H9 (cell line): ENCODE measurements at regions not wholly inside any gene's neighbourhood (a gene's known extent, or its start where the extent isn't known, plus 50 kb on each side); places are given as distances from the start of the nearest gene placed in this dataset.

Source experiments
- DNase-seq: peaks from one replicate; pipeline ENCODE4 v3.0.0-alpha.2; 2017
- H2AFZ ChIP-seq: one replicate; pipeline ENCODE4 v1.6.1; 2013; ENCODE audit warnings: mild to moderate bottlenecking, low read length, control low read depth, moderate library complexity
- H2AK5ac ChIP-seq: 2 replicates; pipeline ENCODE4 v1.6.1; 2013; ENCODE audit warnings: low read length, control low read depth, mixed read lengths; ENCODE audit not compliant: insufficient read length
- H2BK120ac ChIP-seq: one replicate; pipeline ENCODE4 v1.6.1; 2013; ENCODE audit warnings: low read depth, mild to moderate bottlenecking, low read length, control low read depth, inconsistent platforms; ENCODE audit not compliant: poor library complexity, severe bottlenecking
- H2BK12ac ChIP-seq: 2 replicates; pipeline ENCODE4 v1.6.1; 2013; ENCODE audit warnings: low read length, control low read depth, mixed read lengths, low read depth; ENCODE audit not compliant: insufficient read length
- H2BK15ac ChIP-seq: 2 replicates; pipeline ENCODE4 v1.6.1; 2013; ENCODE audit warnings: low read depth, low read length, control low read depth
- H2BK20ac ChIP-seq: one replicate; pipeline ENCODE4 v1.6.1; 2013; ENCODE audit warnings: low read depth, mild to moderate bottlenecking, low read length, control low read depth, inconsistent platforms; ENCODE audit not compliant: poor library complexity, severe bottlenecking
- H2BK5ac ChIP-seq: 2 replicates; pipeline ENCODE4 v1.6.1; 2013; ENCODE audit warnings: low read length, control low read depth, mixed read lengths; ENCODE audit not compliant: insufficient read length
- H3K14ac ChIP-seq: 2 replicates; pipeline ENCODE4 v1.6.1; 2013; ENCODE audit warnings: low read length, control low read depth; ENCODE audit not compliant: insufficient read depth
- H3K18ac ChIP-seq: 2 replicates; pipeline ENCODE4 v1.6.1; 2013; ENCODE audit warnings: low read depth, mild to moderate bottlenecking, mixed read lengths, low read length, control low read depth; ENCODE audit not compliant: insufficient read length
- H3K23ac ChIP-seq: 2 replicates; pipeline ENCODE4 v1.6.1; 2013; ENCODE audit warnings: low read length, control low read depth, mixed read lengths, low read depth; ENCODE audit not compliant: insufficient read length
- H3K23me2 ChIP-seq: 2 replicates; pipeline ENCODE4 v1.6.1; 2013; ENCODE audit warnings: low read depth, mild to moderate bottlenecking, mixed read lengths, low read length, control low read depth; ENCODE audit not compliant: insufficient read length, poor library complexity, severe bottlenecking
- H3K27ac ChIP-seq: 2 replicates; pipeline ENCODE4 v1.5.1; 2013; ENCODE audit warnings: low read length, control low read depth, mixed read lengths, low read depth; ENCODE audit not compliant: insufficient read length
- H3K27me3 ChIP-seq: 2 replicates; pipeline ENCODE4 v1.6.1; 2013; ENCODE audit warnings: low read length, control low read depth, inconsistent platforms; ENCODE audit not compliant: insufficient read depth
- H3K4ac ChIP-seq: 2 replicates; pipeline ENCODE4 v1.6.1; 2013; ENCODE audit warnings: low read depth, mild to moderate bottlenecking, control low read depth, inconsistent platforms, low read length, moderate library complexity
- H3K4me1 ChIP-seq: 2 replicates; pipeline ENCODE4 v1.6.1; 2013; ENCODE audit warnings: low read length, control low read depth, inconsistent platforms; ENCODE audit not compliant: insufficient read depth
- H3K4me2 ChIP-seq: 2 replicates; pipeline ENCODE4 v1.6.1; 2013; ENCODE audit warnings: low read length, control low read depth, mixed read lengths; ENCODE audit not compliant: insufficient read length, insufficient read depth
- H3K56ac ChIP-seq: 2 replicates; pipeline ENCODE4 v1.6.1; 2013; ENCODE audit warnings: low read depth, mild to moderate bottlenecking, mixed read lengths, low read length, control low read depth; ENCODE audit not compliant: insufficient read length
- H3K79me1 ChIP-seq: 2 replicates; pipeline ENCODE4 v1.6.1; 2013; ENCODE audit warnings: low read depth, mild to moderate bottlenecking, moderate library complexity, low read length, control low read depth, inconsistent platforms; ENCODE audit not compliant: insufficient read depth, poor library complexity, severe bottlenecking
- H3K79me2 ChIP-seq: 2 replicates; pipeline ENCODE4 v1.6.1; 2013; ENCODE audit warnings: low read length, control low read depth, inconsistent platforms; ENCODE audit not compliant: insufficient read depth
- H3K9ac ChIP-seq: 2 replicates; pipeline ENCODE4 v1.6.1; 2013; ENCODE audit warnings: low read length, control low read depth, mixed read lengths; ENCODE audit not compliant: insufficient read length; ENCODE audit errors: extremely low read depth
- H3K9me3 ChIP-seq: one replicate; pipeline ENCODE4 v1.6.1; 2013; ENCODE audit warnings: low read depth, low read length, inconsistent platforms; ENCODE audit not compliant: control insufficient read depth
- H3T11ph ChIP-seq: one replicate; pipeline ENCODE4 v1.6.1; 2013; ENCODE audit warnings: mild to moderate bottlenecking, low read length, control low read depth, inconsistent platforms
- H4K20me1 ChIP-seq: one replicate; pipeline ENCODE4 v1.6.1; 2013; ENCODE audit not compliant: control insufficient read depth, insufficient read length, insufficient read depth
- H4K5ac ChIP-seq: 2 replicates; pipeline ENCODE4 v1.6.1; 2013; ENCODE audit warnings: low read depth, mild to moderate bottlenecking, mixed read lengths, low read length, control low read depth; ENCODE audit not compliant: insufficient read length
- H4K8ac ChIP-seq: replicated peaks from 2 replicates; pipeline ENCODE4 v1.6.1; 2013; ENCODE audit warnings: low read length, control low read depth, mixed read lengths, low read depth; ENCODE audit not compliant: insufficient read length
- H4K91ac ChIP-seq: 2 replicates; pipeline ENCODE4 v1.6.1; 2013; ENCODE audit warnings: low read depth, mild to moderate bottlenecking, moderate library complexity, mixed read lengths, low read length, control low read depth; ENCODE audit not compliant: insufficient read length
- H3K27ac Mint-ChIP-seq, 3 experiments: 2 replicates in 2 of 3; 3 replicates in 1 of 3; pipeline ENCODE4 v1.8.0; 2020 to 2021; ENCODE audit warnings: mixed read lengths in 3 of 3, mild to moderate bottlenecking in 1 of 3, moderate library complexity in 1 of 3
- H3K27me3 Mint-ChIP-seq: 2 replicates; pipeline ENCODE4 v1.8.0; 2021; ENCODE audit warnings: low read depth, mild to moderate bottlenecking, moderate library complexity, mixed read lengths
- H3K36me3 Mint-ChIP-seq, 3 experiments: 2 replicates in 2 of 3; 3 replicates in 1 of 3; pipeline ENCODE4 v1.8.0; 2020 to 2021; ENCODE audit warnings: low read depth in 3 of 3, mixed read lengths in 3 of 3; ENCODE audit not compliant: insufficient read depth in 1 of 3
- H3K4me1 Mint-ChIP-seq, 2 experiments: 2 replicates each; pipeline ENCODE4 v1.8.0; 2020; ENCODE audit warnings: mixed read lengths in 2 of 2
- H3K4me3 Mint-ChIP-seq, 2 experiments: 2 replicates in 1 of 2; 3 replicates in 1 of 2; pipeline ENCODE4 v1.8.0; 2020 to 2021; ENCODE audit warnings: mild to moderate bottlenecking in 2 of 2, mixed read lengths in 2 of 2, moderate library complexity in 1 of 2
- H3K9me3 Mint-ChIP-seq, 2 experiments: 2 replicates in 1 of 2; 3 replicates in 1 of 2; pipeline ENCODE4 v1.8.0; 2020; ENCODE audit warnings: mild to moderate bottlenecking in 2 of 2, mixed read lengths in 2 of 2, moderate library complexity in 1 of 2
- CTCF ChIP-seq: fragments of 200-600 bp; sonication (generic); conservative IDR thresholded peaks from 3 replicates; pipeline ENCODE4 v1.8.0; 2021; ENCODE audit warnings: antibody characterized with exemption, mild to moderate bottlenecking
- WGBS: extraction: QIAGEN DNeasy Blood & Tissue Kit; methylation state at CpG from one replicate; pipeline ENCODE4 v1.1.7; 2013; ENCODE audit warnings: missing lambda C conversion rate, low lambda C conversion rate, mixed read lengths; ENCODE audit not compliant: insufficient read length; ENCODE audit errors: extremely low coverage; 5-methylcytosine and 5-hydroxymethylcytosine counted together

DNA sequence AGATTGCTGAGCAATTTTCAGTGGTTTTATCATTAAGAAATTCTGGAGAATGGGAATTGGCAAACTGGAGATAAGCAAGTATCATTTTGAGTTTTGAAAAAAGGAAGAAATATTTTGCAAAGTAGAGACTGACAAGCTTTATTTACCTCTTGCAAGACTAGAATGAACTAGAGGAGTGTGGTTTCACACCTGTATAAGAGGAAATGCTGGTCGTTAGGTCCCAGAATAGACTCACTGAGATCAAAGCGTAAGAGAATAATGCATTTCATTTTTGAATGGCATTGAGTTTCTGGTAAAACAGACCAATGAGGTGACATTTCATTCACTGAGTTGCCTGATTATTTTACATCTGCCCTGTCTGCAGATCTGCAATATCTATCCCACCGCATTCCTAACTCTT is 308.1 kb downstream of the ADGRL2 start:
- Histone ChIP-seq H3K79me2 (no peaks in the 10 kb centered on the region), H4K20me1 (no peaks in the 10 kb centered on the region)
- no peak for TF ChIP-seq CTCF

More for the DNA sequence above, 308.1 kb downstream of the ADGRL2 start:
- Mint-ChIP-seq H3K4me1 (no peaks in the 10 kb centered on the region), H3K27ac (no peak overlapping the region), H3K4me3 (no peak overlapping the region), H3K27me3 (no peaks in the 10 kb centered on the region), H3K9me3 (peaks cover 0 to 6% of the 10 kb centered on the region in 2 experiments; a peak in 2 of 5 replicates), H3K36me3 (peaks cover 0 to 8% (median 3%) of the 10 kb centered on the region in 3 experiments; a peak in 4 of 7 replicates)
- no peak overlapping the region for H2AFZ ChIP-seq
- no peak overlapping the region for H3K9ac ChIP-seq
- H3K27me3 ChIP-seq, result no peaks in the 10 kb centered on the region
- H3K4ac ChIP-seq, result no peak overlapping the region
- no peak for DNase-seq
- H3K27ac ChIP-seq, result no peak overlapping the region
- H4K91ac ChIP-seq, result no peak overlapping the region
- H3K14ac ChIP-seq, result no peak overlapping the region
- no peak overlapping the region for H3K56ac ChIP-seq
- H4K8ac ChIP-seq, result no peak overlapping the region
- H2BK120ac ChIP-seq, result no peak overlapping the region
- H2BK12ac ChIP-seq, result no peak overlapping the region
- no peak overlapping the region for H2BK20ac ChIP-seq
- no peak overlapping the region for H3T11ph ChIP-seq
- H2AK5ac ChIP-seq, result no peak overlapping the region
- H4K5ac ChIP-seq, result no peak overlapping the region
- no CpG with 5 or more reads among the region's 3 CpGs for WGBS
- no peak overlapping the region for H2BK15ac ChIP-seq
- no peaks in the 10 kb centered on the region for H3K23me2 ChIP-seq
- no peak overlapping the region for H3K18ac ChIP-seq
- H3K4me1 ChIP-seq, result no peaks in the 10 kb centered on the region
- H3K23ac ChIP-seq, result no peak overlapping the region
- H3K79me1 ChIP-seq, result no peaks in the 10 kb centered on the region
- no peaks in the 10 kb centered on the region for H3K9me3 ChIP-seq
- no peak overlapping the region for H2BK5ac ChIP-seq
- no peak overlapping the region for H3K4me2 ChIP-seq
